Neural progenitor cell (in vitro differentiated cells): ENCODE measurements at regions not wholly inside any gene's neighbourhood (a gene's known extent, or its start where the extent isn't known, plus 50 kb on each side); places are given as distances from the start of the nearest gene placed in this dataset.

Experiments used
- EZH2 ChIP-seq: fragments of 200-600 bp; sonication (generic); IDR thresholded peaks from 2 replicates; pipeline ENCODE4 v1.6.1; 2017; ENCODE audit warnings: antibody characterized with exemption, mild to moderate bottlenecking, moderate library complexity
- EZH2phosphoT487 ChIP-seq: fragments of 200-600 bp; sonication (generic); IDR thresholded peaks from 2 replicates; pipeline ENCODE4 v1.6.1; 2017; ENCODE audit warnings: antibody characterized with exemption
- TF ChIP-seq, protein P1 (sequence below): fragments of 200-600 bp; sonication (generic); IDR thresholded peaks from 2 replicates; pipeline ENCODE4 v1.5.1; 2017; ENCODE audit warnings: antibody characterized with exemption, mild to moderate bottlenecking

DNA sequence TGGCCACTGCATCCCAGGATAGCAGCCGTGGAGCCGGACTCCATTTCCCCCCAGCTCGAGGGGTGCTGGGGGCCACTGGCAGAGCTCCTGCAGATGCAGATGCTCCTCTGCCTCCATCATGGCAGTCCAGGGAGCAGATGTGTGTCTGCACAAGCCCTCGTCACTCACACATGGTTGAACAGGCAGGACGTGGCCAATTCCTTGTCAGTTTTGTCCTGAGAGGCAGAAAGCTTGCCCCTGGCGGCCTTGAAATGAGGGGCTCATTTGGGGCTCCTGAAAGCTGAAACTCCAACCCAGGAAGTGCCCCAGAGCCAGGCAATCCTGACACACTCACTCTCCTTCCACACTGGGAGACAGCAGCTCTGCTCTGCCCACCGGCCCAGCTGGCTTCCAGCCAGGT lies 100.9 kb upstream of the C14orf180 start:
- TF ChIP-seq, protein P1, sequence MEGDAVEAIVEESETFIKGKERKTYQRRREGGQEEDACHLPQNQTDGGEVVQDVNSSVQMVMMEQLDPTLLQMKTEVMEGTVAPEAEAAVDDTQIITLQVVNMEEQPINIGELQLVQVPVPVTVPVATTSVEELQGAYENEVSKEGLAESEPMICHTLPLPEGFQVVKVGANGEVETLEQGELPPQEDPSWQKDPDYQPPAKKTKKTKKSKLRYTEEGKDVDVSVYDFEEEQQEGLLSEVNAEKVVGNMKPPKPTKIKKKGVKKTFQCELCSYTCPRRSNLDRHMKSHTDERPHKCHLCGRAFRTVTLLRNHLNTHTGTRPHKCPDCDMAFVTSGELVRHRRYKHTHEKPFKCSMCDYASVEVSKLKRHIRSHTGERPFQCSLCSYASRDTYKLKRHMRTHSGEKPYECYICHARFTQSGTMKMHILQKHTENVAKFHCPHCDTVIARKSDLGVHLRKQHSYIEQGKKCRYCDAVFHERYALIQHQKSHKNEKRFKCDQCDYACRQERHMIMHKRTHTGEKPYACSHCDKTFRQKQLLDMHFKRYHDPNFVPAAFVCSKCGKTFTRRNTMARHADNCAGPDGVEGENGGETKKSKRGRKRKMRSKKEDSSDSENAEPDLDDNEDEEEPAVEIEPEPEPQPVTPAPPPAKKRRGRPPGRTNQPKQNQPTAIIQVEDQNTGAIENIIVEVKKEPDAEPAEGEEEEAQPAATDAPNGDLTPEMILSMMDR: no peak
- no peak for TF ChIP-seq EZH2
- no peak for TF ChIP-seq EZH2phosphoT487
